ENCODE measurements at regions not wholly inside any gene's neighbourhood (a gene's known extent, or its start where the extent isn't known, plus 50 kb on each side); places are given as distances from the start of the nearest gene placed in this dataset.

DNA sequence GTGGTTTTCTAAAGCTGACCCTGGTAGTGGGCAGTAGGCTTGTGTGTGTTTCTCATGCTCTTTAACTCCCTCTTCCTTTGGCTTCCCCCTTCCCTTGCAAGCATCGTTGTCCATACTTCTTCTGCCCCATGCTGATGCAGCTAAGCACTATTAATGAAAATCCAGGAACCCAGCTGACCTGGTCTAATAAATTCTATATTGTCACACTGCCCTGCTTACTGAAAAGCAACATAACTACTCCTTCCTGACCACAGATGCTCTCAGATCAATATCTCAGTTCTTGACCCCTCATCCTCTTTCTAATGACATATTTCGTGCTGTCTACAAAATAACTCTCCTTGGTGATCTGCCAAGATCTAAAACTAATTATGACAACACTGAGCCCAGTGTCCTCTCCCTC, 405.5 kb downstream of the EFNA5 start:
- Mint-ChIP-seq H3K36me3 (no peaks in the 10 kb centered on the region), H3K9me3 (peaks cover 3% of the 10 kb centered on the region), H3K27me3 (no peaks in the 10 kb centered on the region), H3K4me3 (no peak overlapping the region), H3K4me1 (no peaks in the 10 kb centered on the region), H3K27ac (no peak overlapping the region)
- no peak for DNase-seq (ENCODE audit: low spot score in 2 of 2)
- no peak for ATAC-seq (ENCODE audit: low read depth)

DNA sequence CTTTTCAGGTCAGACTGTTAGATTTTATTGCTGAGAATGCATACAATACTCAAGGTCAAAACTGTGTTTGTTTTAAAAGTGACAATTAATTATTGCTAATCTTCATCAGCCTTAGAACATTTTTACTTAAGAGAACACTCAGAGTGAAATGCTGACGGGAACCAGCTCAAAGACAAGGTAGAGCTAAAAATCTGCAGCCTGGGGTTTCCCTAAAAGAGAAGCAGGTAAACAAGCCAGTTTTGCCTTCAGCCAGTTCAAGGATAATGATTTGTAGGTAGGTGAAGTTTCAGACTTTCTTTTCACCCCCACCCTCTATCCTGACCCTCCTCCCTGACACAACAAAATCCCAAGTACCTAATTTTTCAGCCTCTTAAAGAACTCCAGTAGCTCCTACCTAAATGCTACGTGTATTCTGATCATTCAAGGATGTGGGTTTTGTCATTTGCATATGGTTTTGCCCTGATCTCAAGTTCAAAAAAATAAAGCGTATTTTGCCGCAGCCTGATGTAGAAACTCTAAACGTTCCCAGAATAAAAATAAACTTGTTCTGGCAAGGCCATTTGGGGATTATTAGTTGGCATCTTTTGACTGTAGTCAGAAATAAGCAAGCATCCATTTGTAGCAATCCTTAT, 407.2 kb downstream of the EFNA5 start:
- DNase-seq (ENCODE audit: low spot score in 2 of 2) (no peak), ATAC-seq (ENCODE audit: low read depth) (no peak)
- peaks cover 6% of the 10 kb centered on the region for H3K9me3 Mint-ChIP-seq
- no peaks in the 10 kb centered on the region for H3K36me3 Mint-ChIP-seq
- H3K4me1 Mint-ChIP-seq = no peaks in the 10 kb centered on the region
- H3K27me3 Mint-ChIP-seq = no peaks in the 10 kb centered on the region
- H3K27ac Mint-ChIP-seq = no peak overlapping the region
- no peak overlapping the region for H3K4me3 Mint-ChIP-seq

GRCh38 chr5:107257885-107258520, 412.7 kb downstream of the EFNA5 start:
- no peaks in the 10 kb centered on the region for H3K27me3 Mint-ChIP-seq
- H3K4me3 Mint-ChIP-seq = no peak overlapping the region
- H3K27ac Mint-ChIP-seq = no peak overlapping the region
- no peaks in the 10 kb centered on the region for H3K36me3 Mint-ChIP-seq
- DNase-seq (ENCODE audit: low spot score in 2 of 2) (no peak), ATAC-seq (ENCODE audit: low read depth) (no peak)
- H3K4me1 Mint-ChIP-seq = no peaks in the 10 kb centered on the region
- H3K9me3 Mint-ChIP-seq = peaks cover 6% of the 10 kb centered on the region

DNA sequence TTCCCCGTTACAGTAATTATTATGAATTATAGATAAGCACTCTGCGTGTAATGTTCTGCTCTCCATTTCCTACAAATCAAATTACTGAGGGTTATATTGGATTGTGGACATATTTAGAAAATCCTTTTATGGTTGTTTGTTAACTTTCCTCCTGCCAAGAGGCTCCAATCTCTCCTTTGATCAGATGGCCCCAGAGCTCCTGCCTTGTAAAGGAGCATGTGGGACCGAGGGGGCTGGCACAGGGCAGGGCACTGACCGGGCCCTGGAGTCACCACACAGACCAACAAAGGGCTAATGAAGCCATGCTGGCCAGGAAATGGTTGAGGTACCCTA, 415.9 kb downstream of the EFNA5 start:
- no peaks in the 10 kb centered on the region for H3K36me3 Mint-ChIP-seq
- no peak for DNase-seq (ENCODE audit: low spot score in 2 of 2)
- H3K27me3 Mint-ChIP-seq = no peaks in the 10 kb centered on the region
- H3K27ac Mint-ChIP-seq = no peak overlapping the region
- H3K4me1 Mint-ChIP-seq = no peaks in the 10 kb centered on the region
- no peak overlapping the region for H3K4me3 Mint-ChIP-seq
- peaks cover 5% of the 10 kb centered on the region for H3K9me3 Mint-ChIP-seq
- ATAC-seq (ENCODE audit: low read depth) = no peak

DNA sequence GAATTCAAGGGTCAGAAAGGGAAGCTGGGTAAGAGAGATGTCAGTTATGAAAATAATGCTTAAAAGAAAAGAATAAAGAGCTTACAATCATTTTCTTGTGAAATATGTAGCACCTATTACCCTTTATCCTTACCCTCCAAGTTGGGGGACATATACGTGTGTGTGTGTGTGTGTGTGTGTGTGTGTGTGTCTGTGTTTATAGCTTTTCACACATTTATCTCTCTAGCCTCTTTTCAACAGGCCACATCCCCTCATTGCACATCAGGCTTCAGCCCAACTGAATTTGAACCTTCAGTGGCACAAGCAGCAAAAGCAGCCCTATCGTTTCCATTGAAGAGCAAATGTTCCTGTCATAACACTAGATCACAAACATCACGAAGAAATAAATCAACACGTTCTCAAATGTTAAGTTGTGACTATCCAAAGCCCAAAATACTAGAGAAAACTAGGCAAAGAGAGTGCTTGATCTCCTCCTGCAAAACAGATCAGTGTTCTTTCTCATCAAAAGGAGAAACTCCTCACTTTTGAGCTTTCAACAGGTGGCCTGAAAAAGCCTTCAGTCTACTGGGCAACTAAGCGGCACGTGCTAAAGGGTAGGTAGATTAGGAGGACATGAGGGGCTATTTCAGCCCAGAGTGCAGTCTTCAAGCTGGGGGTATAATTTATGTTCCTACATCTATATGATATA, 416.4 kb downstream of the EFNA5 start:
- H3K4me1 Mint-ChIP-seq = no peaks in the 10 kb centered on the region
- H3K27ac Mint-ChIP-seq = no peak overlapping the region
- H3K4me3 Mint-ChIP-seq = no peak overlapping the region
- H3K9me3 Mint-ChIP-seq = peaks cover 3% of the 10 kb centered on the region
- no peak for DNase-seq (ENCODE audit: low spot score in 2 of 2)
- ATAC-seq (ENCODE audit: low read depth) = no peak
- no peaks in the 10 kb centered on the region for H3K27me3 Mint-ChIP-seq
- H3K36me3 Mint-ChIP-seq = no peaks in the 10 kb centered on the region

- Mint-ChIP-seq H3K4me1 (no peaks in the 10 kb centered on the region), H3K27me3 (no peaks in the 10 kb centered on the region), H3K9me3 (peaks cover 2% of the 10 kb centered on the region), H3K36me3 (no peaks in the 10 kb centered on the region), H3K27ac (no peak overlapping the region), H3K4me3 (no peak overlapping the region)
- DNase-seq (ENCODE audit: low spot score in 2 of 2) = no peak
- ATAC-seq (ENCODE audit: low read depth) = no peak
Observed at GRCh38 chr5:107253246-107253645, 417.5 kb downstream of the EFNA5 start.

DNA sequence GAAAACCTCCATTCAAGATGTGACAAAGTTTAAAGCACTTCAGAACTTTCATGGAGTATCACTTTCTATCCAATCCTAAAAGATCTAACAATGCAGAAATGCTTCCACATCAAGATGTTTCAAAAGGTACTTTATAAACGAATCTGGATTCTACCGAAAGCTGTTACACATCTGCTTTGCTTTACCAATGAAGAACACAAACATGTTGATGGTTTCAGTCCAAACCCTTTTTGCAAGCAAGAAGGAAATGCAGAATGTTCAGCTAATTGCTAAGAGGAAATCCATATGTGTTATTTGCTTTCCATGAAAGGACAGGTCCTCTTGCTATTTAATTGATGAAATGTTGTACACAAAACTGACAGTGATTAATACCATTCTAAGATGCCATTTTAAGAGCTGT, 419.6 kb downstream of the EFNA5 start:
- DNase-seq (ENCODE audit: low spot score in 2 of 2) (no peak), ATAC-seq (ENCODE audit: low read depth) (no peak)
- Mint-ChIP-seq H3K36me3 (no peaks in the 10 kb centered on the region), H3K4me1 (no peaks in the 10 kb centered on the region), H3K27me3 (no peaks in the 10 kb centered on the region), H3K4me3 (no peak overlapping the region), H3K27ac (no peak overlapping the region), H3K9me3 (peaks cover 2% of the 10 kb centered on the region)

DNA sequence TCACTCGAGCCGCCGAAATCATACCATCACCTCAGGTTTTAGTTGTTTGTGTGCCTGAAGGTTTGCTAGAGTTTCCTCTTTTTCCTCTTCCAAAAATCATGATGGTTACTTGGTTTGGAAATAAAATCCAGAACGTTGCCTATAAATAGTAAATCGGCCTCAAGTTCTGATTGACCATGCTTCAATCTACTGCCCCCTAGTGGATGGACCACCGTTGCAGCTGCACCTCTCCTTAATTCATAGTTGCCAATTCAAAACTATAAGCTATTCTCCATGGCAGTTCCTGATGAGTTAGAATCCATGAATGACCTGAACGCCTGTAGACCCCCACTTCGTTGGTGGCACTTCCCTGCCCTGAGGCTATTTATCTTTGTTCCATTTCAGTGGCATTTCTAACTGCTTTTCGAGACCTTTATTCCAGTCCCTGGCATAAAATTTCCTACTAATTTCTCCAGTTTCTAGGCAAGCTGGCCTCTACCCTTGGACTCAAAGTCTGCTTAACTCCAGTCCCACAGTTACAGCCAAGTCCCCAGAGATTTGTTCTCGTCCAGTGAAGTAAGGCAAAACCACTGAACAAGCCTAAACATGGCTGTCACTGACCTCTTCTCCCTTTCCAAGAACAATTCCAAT, 422.6 kb downstream of the EFNA5 start:
- H3K36me3 Mint-ChIP-seq = no peaks in the 10 kb centered on the region
- H3K27me3 Mint-ChIP-seq = no peaks in the 10 kb centered on the region
- ATAC-seq (ENCODE audit: low read depth) = no peak
- peaks cover 4% of the 10 kb centered on the region for H3K9me3 Mint-ChIP-seq
- H3K27ac Mint-ChIP-seq = no peak overlapping the region
- DNase-seq (ENCODE audit: low spot score in 2 of 2) = no peak
- no peak overlapping the region for H3K4me3 Mint-ChIP-seq
- H3K4me1 Mint-ChIP-seq = no peaks in the 10 kb centered on the region

DNA sequence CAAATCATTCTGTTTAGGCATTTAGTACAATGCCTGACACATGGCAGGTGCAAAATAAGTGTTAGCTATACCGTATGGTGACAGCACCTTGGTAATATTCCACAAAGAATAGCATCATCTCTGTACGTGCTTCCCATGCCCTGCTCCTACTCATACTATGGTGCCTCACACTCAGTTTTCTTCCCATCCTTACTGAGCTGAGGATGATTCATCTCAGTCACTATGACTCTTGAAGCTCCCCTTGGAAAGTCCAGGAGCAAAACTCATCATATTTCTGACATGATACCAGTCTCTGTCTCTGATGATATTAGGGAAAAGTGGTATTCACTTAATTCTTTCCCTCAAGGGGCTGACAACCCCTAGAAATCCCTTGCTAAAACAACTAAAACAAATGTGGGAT, 423.3 kb downstream of the EFNA5 start:
- Mint-ChIP-seq H3K27ac (no peak overlapping the region), H3K36me3 (no peaks in the 10 kb centered on the region), H3K9me3 (peaks cover 4% of the 10 kb centered on the region), H3K4me3 (no peak overlapping the region), H3K27me3 (no peaks in the 10 kb centered on the region), H3K4me1 (no peaks in the 10 kb centered on the region)
- no peak for ATAC-seq (ENCODE audit: low read depth)
- no peak for DNase-seq (ENCODE audit: low spot score in 2 of 2)

DNA sequence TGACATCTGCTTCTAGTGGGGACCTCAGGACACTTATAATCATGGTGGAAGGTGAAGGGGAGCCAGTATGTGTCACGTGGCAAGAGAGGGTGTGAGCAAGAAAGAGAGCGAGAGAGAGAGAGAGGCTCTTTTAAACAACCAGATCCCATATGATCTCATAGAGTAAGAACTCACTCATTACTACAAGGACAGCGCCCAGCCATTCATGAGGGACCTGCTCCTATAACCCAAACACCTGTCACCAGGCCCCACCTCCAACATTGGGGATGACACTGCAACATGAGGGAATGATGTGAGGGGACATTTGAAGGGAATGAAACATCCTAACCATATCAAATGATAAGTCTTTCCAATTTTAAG, 427.5 kb downstream of the EFNA5 start:
- Mint-ChIP-seq H3K4me1 (no peaks in the 10 kb centered on the region), H3K27ac (no peak overlapping the region), H3K9me3 (peaks cover 3% of the 10 kb centered on the region), H3K4me3 (no peak overlapping the region), H3K27me3 (no peaks in the 10 kb centered on the region), H3K36me3 (no peaks in the 10 kb centered on the region)
- DNase-seq (ENCODE audit: low spot score in 2 of 2) = no peak
- ATAC-seq (ENCODE audit: low read depth) = no peak

DNA sequence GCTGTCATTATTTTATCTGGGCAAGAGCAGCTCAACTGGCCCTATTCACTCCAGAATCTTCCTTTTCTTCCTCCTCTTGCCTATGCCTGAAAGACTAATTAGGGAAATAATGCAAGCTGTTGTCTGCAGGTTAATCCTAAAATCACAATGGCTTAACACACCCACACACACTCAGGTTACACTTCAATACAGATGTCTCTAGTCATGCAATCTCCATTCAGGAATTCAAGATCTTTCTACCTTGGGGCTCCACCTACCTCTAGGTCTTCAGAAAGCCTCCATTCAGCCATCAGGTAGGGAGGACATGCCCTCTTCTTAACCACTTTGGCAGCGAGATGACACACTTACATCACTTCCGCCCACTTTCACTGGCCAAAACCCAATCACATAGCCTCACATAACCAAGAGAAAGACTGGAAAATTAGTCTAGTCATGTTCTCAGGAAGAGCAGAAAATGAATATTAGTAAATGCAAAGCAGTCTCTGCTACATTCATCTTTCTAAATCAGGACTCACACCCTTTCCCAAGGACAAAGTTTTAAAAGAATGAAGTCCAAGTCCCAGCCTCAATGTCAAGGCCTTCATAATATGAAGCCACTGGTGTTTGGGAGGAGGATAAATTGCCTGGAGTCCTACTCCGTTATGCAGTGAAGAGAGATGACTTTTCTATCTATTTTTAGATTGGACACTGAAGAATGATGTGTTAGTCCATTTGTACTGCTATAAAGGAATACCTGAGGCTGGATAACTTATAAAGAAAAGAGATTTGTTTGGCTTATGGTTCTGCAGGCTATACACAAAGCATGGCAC, 428.1 kb downstream of the EFNA5 start:
- H3K4me1 Mint-ChIP-seq = no peaks in the 10 kb centered on the region
- H3K36me3 Mint-ChIP-seq = no peaks in the 10 kb centered on the region
- no peak overlapping the region for H3K27ac Mint-ChIP-seq
- no peaks in the 10 kb centered on the region for H3K27me3 Mint-ChIP-seq
- no peak for ATAC-seq (ENCODE audit: low read depth)
- peaks cover 3% of the 10 kb centered on the region for H3K9me3 Mint-ChIP-seq
- DNase-seq (ENCODE audit: low spot score in 2 of 2) = no peak
- H3K4me3 Mint-ChIP-seq = no peak overlapping the region

GRCh38 chr5:107241841-107242240, 428.9 kb downstream of the EFNA5 start:
- Mint-ChIP-seq H3K9me3 (peaks cover 3% of the 10 kb centered on the region), H3K36me3 (no peaks in the 10 kb centered on the region), H3K4me1 (no peaks in the 10 kb centered on the region), H3K4me3 (no peak overlapping the region), H3K27ac (no peak overlapping the region), H3K27me3 (no peaks in the 10 kb centered on the region)
- ATAC-seq (ENCODE audit: low read depth) (no peak), DNase-seq (ENCODE audit: low spot score in 2 of 2) (no peak)

GRCh38 chr5:107235167-107235566, 435.6 kb downstream of the EFNA5 start:
- no peaks in the 10 kb centered on the region for H3K4me1 Mint-ChIP-seq
- H3K27me3 Mint-ChIP-seq = no peaks in the 10 kb centered on the region
- DNase-seq (ENCODE audit: low spot score in 2 of 2) (no peak), ATAC-seq (ENCODE audit: low read depth) (no peak)
- H3K4me3 Mint-ChIP-seq = no peak overlapping the region
- no peak overlapping the region for H3K27ac Mint-ChIP-seq
- peaks cover 1% of the 10 kb centered on the region for H3K9me3 Mint-ChIP-seq
- H3K36me3 Mint-ChIP-seq = no peaks in the 10 kb centered on the region

DNA sequence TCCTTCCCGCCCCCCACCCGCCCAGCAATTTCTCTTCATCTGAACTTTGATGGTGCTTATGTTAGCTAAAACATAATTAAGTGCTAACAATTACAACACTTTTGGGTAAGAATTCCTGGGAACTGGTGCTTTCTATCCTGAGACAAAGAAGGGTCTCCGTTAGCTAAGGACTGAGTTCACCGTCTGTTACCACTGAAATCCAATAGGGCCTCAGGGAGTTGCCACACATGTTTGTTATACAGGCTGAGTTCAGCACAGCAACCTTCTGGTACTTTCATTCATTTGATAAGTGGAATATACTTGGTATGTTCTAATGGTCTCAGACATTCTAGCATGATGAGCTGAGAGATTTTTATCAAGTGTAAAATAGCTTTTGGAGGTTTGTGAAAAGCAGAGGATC, 437.9 kb downstream of the EFNA5 start:
- Mint-ChIP-seq H3K4me1 (no peaks in the 10 kb centered on the region), H3K27ac (no peak overlapping the region), H3K9me3 (no peaks in the 10 kb centered on the region), H3K27me3 (no peaks in the 10 kb centered on the region), H3K36me3 (no peaks in the 10 kb centered on the region), H3K4me3 (no peak overlapping the region)
- ATAC-seq (ENCODE audit: low read depth) = no peak
- no peak for DNase-seq (ENCODE audit: low spot score in 2 of 2)
